ENCODE measurements at regions not wholly inside any gene's neighbourhood (a gene's known extent, or its start where the extent isn't known, plus 50 kb on each side); places are given as distances from the start of the nearest gene placed in this dataset.

- Histone ChIP-seq H3K79me2 (ENCODE audit: control insufficient read depth, insufficient read depth, low read length) (no peaks in the 10 kb centered on the region), H3K27ac (ENCODE audit: insufficient read depth, low read depth, low read length) (no peak overlapping the region), H3K36me3 (ENCODE audit: control insufficient read depth in 2 of 2, extremely low read depth in 1 of 2, insufficient read depth in 2 of 2, low read length in 2 of 2) (no peaks in the 10 kb centered on the region), H3K4me2 (ENCODE audit: insufficient read depth, low read length) (no peak overlapping the region), H4K20me1 (replicated peaks; ENCODE audit: control insufficient read depth, extremely low read depth, insufficient read depth, low read length) (no peaks in the 10 kb centered on the region), H3K4me1 (ENCODE audit: control insufficient read depth, extremely low read depth, insufficient read depth, low read length) (no peaks in the 10 kb centered on the region), H3K9me1 (replicated peaks; ENCODE audit: control insufficient read depth, extremely low read depth, insufficient read depth, low read length) (no peaks in the 10 kb centered on the region), H2AFZ (ENCODE audit: low read depth, low read length) (no peak overlapping the region), H3K27me3 (ENCODE audit: control insufficient read depth in 2 of 2, insufficient read depth in 2 of 2, low read length in 2 of 2) (no peaks in the 10 kb centered on the region), H3K4me3 (replicated peaks in 1 of 3; ENCODE audit: insufficient read depth in 1 of 3, low read depth in 1 of 3, low read length in 3 of 3) (no peak overlapping the region), H3K9ac (replicated peaks; ENCODE audit: extremely low read depth, insufficient read depth, low read length) (no peak overlapping the region), H3K9me3 (replicated peaks; ENCODE audit: control insufficient read depth, insufficient read depth, low read length) (no peaks in the 10 kb centered on the region)
- POLR2A ChIA-PET = no interaction called here
- CTCF ChIA-PET = interaction anchor here (2.4 kb wide), 1 partner anchor 16 kb away, joined by 7 read pairs; no protein-coding TSS in a partner anchor
- BruUV-seq (replicated peaks) = no TSS peak
- DNase-seq (ENCODE audit: low read depth, low spot score) (no peak), FAIRE-seq (no peak)
- dilution Hi-C loops (cut with MboI; ENCODE audit: extremely low pct_ligation_motif_present, low sequenced_read_pairs) = no loop called here
- TF ChIP-seq MYC (IDR thresholded peaks at IDR 0.05; ENCODE audit: low read depth, low read length) (no peak), JUN (IDR thresholded peaks at IDR 0.05; ENCODE audit: borderline replicate concordance, insufficient read depth, insufficient read length, low read depth) (no peak), POLR2AphosphoS5 (IDR thresholded peaks at IDR 0.05; ENCODE audit: insufficient read depth, low read depth, low read length) (no peak), MAX (IDR thresholded peaks at IDR 0.05; ENCODE audit: insufficient read depth, insufficient read length) (no peak)
- intact Hi-C loops (cut with micrococcal nuclease) = no loop called here
Measured at GRCh38 chr4:65973186-65973585, 302.9 kb upstream of the EPHA5 start.

- ChIA-PET POLR2A (no interaction called here), CTCF (no interaction called here)
- intact Hi-C loops (cut with micrococcal nuclease) = no loop called here
Measured at GRCh38 chr4:65971686-65972085, 301.4 kb upstream of the EPHA5 start.

More at GRCh38 chr4:65971686-65972085, 301.4 kb upstream of the EPHA5 start:
- FAIRE-seq (no peak), DNase-seq (ENCODE audit: low read depth, low spot score) (no peak)
- Histone ChIP-seq H3K4me2 (ENCODE audit: insufficient read depth, low read length) (no peak overlapping the region), H3K79me2 (ENCODE audit: control insufficient read depth, insufficient read depth, low read length) (no peaks in the 10 kb centered on the region), H3K9me3 (replicated peaks; ENCODE audit: control insufficient read depth, insufficient read depth, low read length) (no peaks in the 10 kb centered on the region), H3K9ac (replicated peaks; ENCODE audit: extremely low read depth, insufficient read depth, low read length) (no peak overlapping the region), H3K36me3 (ENCODE audit: control insufficient read depth in 2 of 2, extremely low read depth in 1 of 2, insufficient read depth in 2 of 2, low read length in 2 of 2) (no peaks in the 10 kb centered on the region), H3K27me3 (ENCODE audit: control insufficient read depth in 2 of 2, insufficient read depth in 2 of 2, low read length in 2 of 2) (no peaks in the 10 kb centered on the region), H3K4me3 (replicated peaks in 1 of 3; ENCODE audit: insufficient read depth in 1 of 3, low read depth in 1 of 3, low read length in 3 of 3) (no peak overlapping the region), H3K9me1 (replicated peaks; ENCODE audit: control insufficient read depth, extremely low read depth, insufficient read depth, low read length) (no peaks in the 10 kb centered on the region), H3K4me1 (ENCODE audit: control insufficient read depth, extremely low read depth, insufficient read depth, low read length) (no peaks in the 10 kb centered on the region), H3K27ac (ENCODE audit: insufficient read depth, low read depth, low read length) (no peak overlapping the region), H2AFZ (ENCODE audit: low read depth, low read length) (no peak overlapping the region), H4K20me1 (replicated peaks; ENCODE audit: control insufficient read depth, extremely low read depth, insufficient read depth, low read length) (no peaks in the 10 kb centered on the region)
- dilution Hi-C loops (cut with MboI; ENCODE audit: extremely low pct_ligation_motif_present, low sequenced_read_pairs) = no loop called here
- TF ChIP-seq FOS (IDR thresholded peaks at IDR 0.05; ENCODE audit: borderline replicate concordance, insufficient read depth, low read length) (no peak), POLR2AphosphoS5 (IDR thresholded peaks at IDR 0.05; ENCODE audit: insufficient read depth, low read depth, low read length) (no peak), CTCF (IDR thresholded peaks at IDR 0.05; ENCODE audit: extremely low read depth in 1 of 2, insufficient read depth in 1 of 2, low read depth in 1 of 2, low read length in 2 of 2) (no peak), POLR2A (IDR thresholded peaks at IDR 0.05; ENCODE audit: low read depth, low read length) (no peak), EZH2 (IDR thresholded peaks at IDR 0.05; ENCODE audit: borderline replicate concordance, low read depth, low read length, severe bottlenecking) (no peak), MAX (IDR thresholded peaks at IDR 0.05; ENCODE audit: insufficient read depth, insufficient read length) (no peak), GATA2 (IDR thresholded peaks at IDR 0.05; ENCODE audit: insufficient read depth, insufficient read length, low read depth, low read length) (no peak), JUN (IDR thresholded peaks at IDR 0.05; ENCODE audit: borderline replicate concordance, insufficient read depth, insufficient read length, low read depth) (no peak), MYC (IDR thresholded peaks at IDR 0.05; ENCODE audit: low read depth, low read length) (no peak)
- no TSS peak for BruUV-seq (replicated peaks)

Data from endothelial cell of umbilical vein (primary cell).